Fibroblast of skin of abdomen (primary cell): ENCODE measurements at regions not wholly inside any gene's neighbourhood (a gene's known extent, or its start where the extent isn't known, plus 50 kb on each side); places are given as distances from the start of the nearest gene placed in this dataset.

Experiments
- DNase-seq: peaks from one replicate; pipeline ENCODE4 v3.0.0-alpha.2; 2013

DNA sequence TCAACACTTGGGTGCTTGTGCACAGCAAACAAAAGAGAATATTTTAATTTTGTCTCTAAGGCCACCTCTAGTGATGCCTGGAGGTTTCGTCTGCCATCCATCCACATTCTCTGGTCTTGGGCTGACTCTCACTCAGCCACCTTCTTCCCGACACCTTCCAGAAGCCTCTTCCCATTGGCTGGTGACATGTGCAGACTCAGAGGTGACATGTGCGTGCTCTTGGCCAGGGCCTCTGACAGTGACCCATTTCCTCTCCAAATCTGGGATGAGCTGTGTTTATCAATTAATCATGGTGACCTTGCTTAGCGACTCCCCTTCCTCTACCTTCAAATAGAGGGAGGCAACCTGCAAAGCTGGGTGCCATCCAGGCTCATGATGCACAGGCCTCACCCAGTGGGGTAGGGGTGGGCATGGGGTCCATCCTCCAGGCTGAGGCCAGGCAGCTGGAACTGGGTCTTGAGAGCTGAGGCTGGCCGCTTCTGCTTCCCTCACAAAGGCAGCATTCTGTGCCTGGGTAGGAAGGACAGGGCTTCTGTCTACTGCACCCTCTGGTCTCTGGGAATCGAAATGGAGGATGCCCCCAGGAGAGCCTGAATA, 91.8 kb downstream of the DHCR7 start:
- no peak for DNase-seq

GRCh38 chr11:71355281-71355680, 92.9 kb downstream of the DHCR7 start:
- DNase-seq: peak; percentile 2

DNA sequence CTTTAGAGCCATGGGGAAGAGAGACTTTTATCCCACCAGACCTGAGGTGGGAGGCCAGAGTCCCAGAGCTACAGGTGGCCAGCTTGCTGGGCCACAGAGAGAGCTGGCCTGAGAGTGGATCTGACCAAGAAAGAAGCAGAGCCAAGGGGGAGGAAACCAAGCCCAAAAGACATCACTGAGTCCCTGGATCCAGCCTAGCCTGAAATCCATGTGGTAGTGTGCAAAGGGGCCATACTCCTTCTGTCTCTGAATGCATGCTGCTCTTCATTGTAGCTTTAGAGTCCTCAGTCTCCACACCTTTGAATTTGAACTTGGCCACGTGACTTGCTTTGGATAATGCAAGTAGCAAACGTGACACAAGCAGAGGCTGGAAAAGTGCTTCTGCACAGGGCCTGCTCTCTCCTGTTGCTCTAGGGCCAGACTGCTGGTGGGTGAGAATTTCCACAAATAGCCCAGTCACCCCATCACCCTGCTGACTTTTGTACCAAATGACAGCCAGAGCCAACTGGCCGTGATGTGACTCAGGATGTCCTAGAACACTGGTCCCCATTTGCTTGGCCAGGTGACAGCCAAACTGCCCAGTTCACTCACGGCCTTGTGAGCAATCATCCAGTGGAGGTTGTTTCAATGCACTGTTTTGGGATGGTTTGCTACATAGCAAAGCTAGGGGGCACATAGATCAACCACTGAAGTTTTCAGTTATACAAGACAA, 93.6 kb downstream of the DHCR7 start:
- no peak for DNase-seq

DNA sequence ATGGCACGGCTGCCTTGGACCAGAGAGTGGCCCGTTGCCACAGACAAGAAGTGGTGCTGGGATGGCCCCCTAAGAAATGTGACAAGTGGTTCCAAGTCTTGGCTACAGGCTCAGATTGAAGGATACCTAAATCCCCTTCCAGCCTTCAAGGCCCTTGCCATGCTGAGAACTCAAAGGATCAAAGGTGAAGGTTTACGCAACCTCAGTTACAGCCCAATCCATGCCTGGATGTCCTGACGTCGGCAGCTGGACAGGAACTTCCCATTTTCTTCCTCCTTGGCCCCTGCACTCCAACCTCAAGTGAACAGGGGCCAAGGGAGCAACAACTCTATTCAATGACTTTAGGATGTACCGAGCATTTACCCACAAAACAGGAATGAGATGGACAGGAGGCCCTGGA, 95.4 kb downstream of the DHCR7 start:
- DNase-seq: no peak

DNA sequence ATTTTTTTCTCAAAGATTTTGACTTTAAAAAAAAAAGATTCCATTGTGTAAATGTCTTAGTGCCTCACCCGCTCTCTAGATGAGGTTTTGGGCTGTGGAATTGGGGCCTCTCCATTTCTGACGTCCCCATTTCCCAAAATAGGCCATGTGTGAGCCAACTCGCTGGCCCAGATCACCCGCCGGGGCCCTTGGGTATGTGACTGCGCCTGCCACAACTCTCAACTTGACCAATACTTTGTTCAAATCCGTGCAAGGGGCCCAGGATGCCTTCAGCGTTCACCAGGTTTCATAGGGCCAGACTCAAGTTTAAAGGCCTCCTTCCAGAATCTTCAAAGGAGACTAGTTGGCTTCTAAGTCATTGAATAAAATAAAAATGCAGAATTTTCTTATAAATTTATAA, 96.0 kb downstream of the DHCR7 start:
- DNase-seq: no peak

DNA sequence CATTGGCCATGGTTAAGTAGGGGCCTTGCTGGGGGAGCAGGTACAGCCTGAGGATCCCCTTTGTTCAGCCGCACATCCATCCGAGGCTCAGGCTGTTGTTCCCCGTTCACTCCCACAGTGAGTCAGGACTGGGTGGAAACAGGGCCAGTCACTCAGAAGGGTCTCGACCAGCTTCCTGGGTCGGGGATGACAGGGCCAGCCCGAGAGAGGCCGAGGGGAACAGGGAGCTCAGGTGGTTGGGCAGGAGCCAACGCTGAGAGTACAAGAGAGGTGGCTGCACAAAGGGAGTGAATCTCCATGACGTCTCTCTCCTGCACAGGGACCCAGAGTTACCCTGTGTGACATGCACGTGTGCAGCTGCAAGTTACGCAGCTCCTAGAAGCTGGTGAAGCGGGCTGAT, 97.2 kb upstream of the SHANK2 start:
- no peak for DNase-seq

- no peak for DNase-seq
Measured at GRCh38 chr11:71343828-71344400, 91.5 kb upstream of the SHANK2 start.

- peak; percentile 7 for DNase-seq
Measured at GRCh38 chr11:71342951-71343827, 90.8 kb upstream of the SHANK2 start.

GRCh38 chr11:71342116-71342515, 89.7 kb upstream of the SHANK2 start:
- peak; percentile 10 for DNase-seq

- no peak for DNase-seq
Measured at GRCh38 chr11:71341596-71341995, 89.2 kb upstream of the SHANK2 start.

- DNase-seq: no peak
Measured at GRCh38 chr11:71341173-71341572, 88.8 kb upstream of the SHANK2 start.

DNA sequence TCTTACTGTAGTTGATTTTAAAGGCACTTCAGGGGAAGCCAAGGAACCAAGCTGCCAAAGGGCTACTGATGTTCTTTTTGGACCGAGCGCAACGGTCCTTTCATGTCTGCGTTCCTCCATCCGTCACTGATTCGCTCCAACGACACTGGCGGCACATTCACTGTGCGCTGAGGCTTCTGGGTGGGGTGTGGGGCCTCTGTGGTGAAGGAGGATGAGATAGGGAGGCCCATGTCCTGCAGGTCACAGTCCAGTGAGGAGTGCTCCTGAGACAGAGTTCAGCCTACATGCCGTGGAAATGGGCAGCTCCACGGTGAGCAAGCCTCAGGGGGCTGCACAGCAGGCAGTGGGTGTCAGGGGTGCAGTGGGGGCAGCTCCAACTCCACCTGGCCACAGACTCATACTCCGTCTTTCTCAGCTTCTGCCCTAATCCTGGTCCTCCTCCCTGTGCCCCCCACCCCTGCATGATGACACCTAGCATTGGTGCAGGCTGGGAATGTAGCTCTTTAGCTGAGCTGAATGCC, 87.8 kb upstream of the SHANK2 start:
- DNase-seq: no peak

DNA sequence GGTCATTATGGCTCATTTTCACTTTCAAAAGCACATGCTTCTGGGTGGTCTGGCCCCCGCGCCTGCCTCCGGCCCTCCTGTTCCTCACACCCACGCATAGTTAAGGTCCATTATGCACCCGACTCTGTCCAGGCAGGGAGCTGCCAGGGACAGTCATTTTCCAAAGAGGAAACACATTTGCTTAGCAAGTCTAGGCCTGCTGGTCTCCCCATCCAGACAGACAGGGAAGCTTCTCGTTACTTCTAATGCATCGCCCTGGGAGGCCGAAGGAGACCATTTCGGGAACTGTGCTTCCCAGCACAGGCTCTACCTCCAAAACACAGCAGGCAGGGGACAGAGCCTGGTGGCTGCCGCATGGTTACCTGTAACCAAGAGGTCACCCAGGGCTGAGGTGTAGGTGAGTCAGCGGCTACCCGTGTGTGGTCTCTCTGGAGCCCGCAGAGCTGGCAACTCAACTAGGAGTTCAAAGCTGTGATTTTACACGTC, 87.1 kb upstream of the SHANK2 start:
- no peak for DNase-seq

- peak; percentile 2 for DNase-seq
Measured at GRCh38 chr11:71338801-71339395, 86.5 kb upstream of the SHANK2 start.

GRCh38 chr11:71336996-71337754, 84.8 kb upstream of the SHANK2 start:
- no peak for DNase-seq

DNA sequence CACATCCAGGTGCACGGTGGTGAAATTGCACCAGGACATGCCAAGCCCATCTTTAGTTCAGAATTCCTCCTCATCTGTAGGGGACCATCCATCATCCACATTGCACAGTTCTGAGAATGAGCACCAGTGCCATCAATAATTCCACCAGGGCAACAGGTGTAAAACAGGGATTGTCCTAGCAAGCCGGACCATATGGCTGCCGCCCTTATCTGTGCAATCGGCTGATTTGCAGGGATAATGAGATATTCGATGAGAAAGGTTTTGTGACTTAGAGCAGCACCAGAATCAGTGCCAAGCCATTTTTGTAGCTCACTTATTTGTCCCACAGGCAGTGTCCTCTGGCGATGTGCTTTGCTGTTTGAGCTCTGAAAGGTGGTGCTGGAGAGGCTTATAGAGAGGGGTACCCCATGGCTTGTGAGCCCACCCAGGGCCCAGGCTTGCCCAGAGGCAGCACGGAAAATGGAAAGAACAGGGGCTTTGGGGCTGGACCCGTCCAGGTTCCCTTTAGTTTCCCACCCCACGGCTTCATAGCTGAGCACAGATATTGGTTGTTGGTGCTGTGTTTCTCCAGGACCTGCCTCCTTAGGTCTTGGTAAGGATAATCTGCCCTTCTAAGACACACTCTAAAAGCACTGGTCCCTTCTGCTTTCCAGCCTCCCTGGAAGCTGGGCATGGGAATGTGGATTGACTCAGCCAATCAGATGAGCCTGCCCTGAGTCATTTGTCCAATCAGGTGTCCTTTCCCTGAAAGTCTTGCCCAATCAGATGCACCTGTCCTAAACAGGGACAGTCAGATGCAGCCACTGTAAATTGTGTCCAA, 84.0 kb upstream of the SHANK2 start:
- DNase-seq: no peak

GRCh38 chr11:71335371-71335770, 83.0 kb upstream of the SHANK2 start:
- no peak for DNase-seq

GRCh38 chr11:71334191-71334590, 81.8 kb upstream of the SHANK2 start:
- DNase-seq: no peak

GRCh38 chr11:71333473-71333872, 81.1 kb upstream of the SHANK2 start:
- DNase-seq: no peak

DNA sequence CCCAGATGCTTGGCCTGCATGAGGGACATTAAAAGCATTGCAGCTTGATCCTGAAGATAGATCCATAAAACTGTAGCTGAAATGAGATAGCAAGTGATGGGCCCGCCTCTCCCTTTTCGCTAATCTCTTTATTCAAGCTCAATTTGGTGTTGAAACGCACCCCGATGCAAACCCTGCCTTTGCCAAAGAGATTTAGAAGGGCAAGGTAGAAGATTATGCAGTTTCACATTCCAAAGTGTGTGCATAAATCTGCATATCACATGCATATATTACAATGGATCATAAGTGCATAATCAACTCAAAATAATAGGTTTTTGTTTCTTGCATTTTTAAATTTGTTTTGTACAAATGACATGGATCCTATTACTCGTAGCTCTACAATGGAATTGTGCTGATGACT, 80.1 kb upstream of the SHANK2 start:
- no peak for DNase-seq

DNA sequence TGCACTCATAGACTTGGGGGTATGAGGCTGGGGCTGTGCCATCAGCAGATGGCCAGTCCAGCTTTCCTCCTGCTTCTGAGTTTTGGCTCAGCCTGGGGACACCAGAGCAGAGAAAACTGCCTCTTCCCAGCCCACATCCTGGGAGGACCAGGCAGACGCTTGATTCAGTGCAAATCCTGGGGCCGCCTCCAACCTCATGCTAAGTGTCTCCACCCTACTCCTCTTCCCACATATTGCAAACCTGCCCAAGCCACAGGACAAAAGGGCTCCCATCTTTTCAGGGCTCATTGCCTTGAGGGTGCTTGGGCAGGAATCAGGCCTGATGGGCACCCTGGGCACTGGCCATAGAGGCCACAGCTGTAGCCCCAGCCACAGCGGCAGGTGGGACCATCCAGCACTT, 79.7 kb upstream of the SHANK2 start:
- DNase-seq: no peak
